Inflammatory macrophage treated with lipopolysaccharide for 1 hour (primary cell): ENCODE measurements at regions not wholly inside any gene's neighbourhood (a gene's known extent, or its start where the extent isn't known, plus 50 kb on each side); places are given as distances from the start of the nearest gene placed in this dataset.
A peak's percentile ranks its signal among the peaks of the same experiment; 100 is the strongest.

Experiments used
- DNase-seq, 2 donors: peaks; one replicate each; pipeline ENCODE4 v3.0.0-alpha.2; 2020 to 2022

GRCh38 chr2:128495996-128496547 is 177.4 kb upstream of the HS6ST1 start:
- no peak for DNase-seq

DNA sequence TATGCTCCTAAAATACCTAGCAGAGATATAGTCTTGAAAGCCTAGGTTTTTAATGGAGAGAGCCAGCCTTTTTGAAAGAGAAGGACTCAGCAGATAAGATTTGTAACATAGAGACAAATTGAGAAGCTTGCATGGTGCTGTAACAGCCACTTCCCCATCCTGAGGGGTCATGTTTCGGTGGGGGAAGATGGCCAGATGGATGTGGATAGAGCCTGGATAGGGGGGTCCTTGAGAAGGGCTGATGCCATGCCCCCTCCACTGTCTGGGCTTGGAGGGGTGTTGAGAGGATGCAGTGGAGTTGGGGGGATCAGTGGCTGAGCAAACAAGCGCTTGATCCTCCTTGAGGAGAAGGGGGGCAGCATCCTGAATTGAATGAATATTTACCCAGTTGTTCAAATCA is 178.0 kb upstream of the HS6ST1 start:
- DNase-seq: no peak

DNA sequence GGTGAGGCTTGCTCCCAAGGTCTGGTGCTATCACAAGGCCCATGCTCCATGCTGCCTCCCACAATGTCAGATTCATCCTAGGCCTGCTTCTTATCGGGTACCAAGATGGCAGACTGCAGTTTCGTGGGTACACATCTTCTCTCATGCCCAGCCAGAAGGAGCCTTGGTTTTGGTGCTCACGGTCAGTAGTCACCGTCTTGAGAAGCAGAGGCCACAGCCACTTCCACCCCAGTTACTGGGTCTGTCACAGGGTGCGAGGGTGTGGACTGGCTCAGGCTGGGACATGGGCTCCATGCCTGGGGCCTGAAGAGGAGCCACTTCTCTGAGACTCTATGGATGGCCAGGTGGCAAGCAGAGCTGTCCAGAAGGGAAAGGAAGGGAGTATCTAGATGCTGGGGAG is 178.8 kb upstream of the HS6ST1 start:
- DNase-seq: no peak

DNA sequence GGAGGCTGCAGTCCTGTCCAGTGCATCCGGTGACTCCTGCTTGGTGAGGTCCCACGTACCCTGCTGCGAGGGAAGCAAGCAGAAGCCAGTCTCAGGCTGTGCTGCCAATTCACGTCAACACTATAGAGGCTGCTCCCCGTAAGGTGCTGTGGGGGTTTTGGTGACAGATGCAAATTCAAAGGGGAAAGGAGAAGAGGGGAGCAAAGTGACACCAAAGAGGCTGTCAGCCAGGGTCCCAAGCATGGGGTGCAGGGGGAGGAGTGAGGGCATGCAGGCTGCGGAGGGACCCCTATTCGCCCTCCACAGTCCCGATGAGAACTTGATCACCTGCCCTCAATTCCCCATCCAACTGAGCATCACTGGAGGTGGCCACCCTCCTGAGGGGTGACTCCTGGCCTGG is 179.4 kb upstream of the HS6ST1 start:
- no peak for DNase-seq

DNA sequence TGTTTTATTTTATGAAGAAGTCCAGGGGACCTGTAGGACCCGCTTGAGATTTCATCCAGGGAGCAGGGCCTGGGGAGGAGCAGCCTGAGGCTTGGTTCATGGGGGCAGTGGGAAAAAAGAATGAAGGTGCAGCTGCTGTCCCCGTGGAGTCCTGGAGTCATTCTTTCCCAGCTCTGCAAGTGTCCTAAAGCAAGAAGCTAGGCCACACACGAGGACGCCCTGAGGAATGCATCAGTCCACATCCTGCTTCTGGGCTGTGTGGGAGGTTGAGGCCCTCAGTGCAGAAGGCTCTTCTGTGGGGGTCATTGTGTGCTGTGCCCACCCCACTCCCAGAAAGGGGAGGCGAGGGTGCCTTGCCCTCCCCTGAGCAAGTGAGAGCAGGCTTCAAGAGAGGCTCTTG is 179.9 kb upstream of the HS6ST1 start:
- DNase-seq: no peak

GRCh38 chr2:128499367-128500137 is 180.9 kb upstream of the HS6ST1 start:
- DNase-seq: no peak

DNA sequence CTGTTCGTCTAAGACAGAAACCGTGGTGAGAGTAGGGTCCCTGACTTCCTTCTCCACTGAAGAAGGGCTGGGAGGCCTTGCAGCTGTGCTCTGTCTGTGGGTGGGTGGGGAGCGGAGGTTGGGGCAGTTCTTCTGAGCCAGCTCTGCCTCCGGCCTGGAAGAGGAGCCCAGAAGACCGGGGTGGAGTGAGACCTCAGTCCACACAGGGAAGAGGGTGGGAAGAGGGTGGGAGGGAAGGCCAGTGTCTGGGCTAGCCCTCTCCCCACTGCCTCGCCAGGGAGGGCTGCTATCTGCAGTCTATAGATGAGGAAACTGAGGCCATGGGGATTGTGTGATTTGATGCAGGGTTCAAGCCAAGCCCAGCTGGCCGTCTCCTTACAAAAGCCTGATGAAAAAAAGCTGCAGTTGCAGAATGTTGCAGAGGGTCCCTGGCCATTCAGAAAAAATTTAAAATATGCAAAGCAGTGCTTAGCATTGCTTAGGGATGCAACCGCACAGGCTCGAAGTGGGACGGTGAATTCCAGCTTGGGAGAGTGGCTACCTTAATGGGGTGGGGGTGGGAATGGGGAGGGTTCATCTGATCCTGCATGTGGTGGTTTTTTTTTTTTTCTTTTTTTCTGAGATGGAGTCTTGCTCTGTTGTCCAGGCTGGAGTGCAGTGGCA is 181.6 kb upstream of the HS6ST1 start:
- peak in 1 of 2 donors; percentile 25 for DNase-seq

- DNase-seq: no peak
Observed at GRCh38 chr2:128501006-128501690, 182.5 kb upstream of the HS6ST1 start.

DNA sequence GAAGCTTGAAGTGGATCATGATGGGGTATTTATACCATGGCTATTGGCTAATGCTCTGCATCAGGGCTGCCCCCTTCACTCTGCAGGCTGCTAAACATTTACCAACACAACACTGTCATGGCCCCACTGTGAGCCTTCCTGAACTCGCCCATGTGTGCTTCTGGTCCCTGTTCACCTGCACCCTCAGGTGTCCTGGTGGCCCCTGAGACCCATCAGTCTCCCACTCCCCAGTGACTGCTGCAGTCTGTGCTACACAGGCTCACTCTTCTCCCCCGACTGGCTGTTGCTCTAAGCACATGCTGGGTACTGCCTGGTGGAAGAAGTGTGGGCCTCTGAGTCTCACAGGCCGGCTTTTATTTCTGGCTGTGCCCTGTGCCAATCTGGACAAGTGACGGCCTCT is 183.0 kb upstream of the HS6ST1 start:
- no peak for DNase-seq

DNA sequence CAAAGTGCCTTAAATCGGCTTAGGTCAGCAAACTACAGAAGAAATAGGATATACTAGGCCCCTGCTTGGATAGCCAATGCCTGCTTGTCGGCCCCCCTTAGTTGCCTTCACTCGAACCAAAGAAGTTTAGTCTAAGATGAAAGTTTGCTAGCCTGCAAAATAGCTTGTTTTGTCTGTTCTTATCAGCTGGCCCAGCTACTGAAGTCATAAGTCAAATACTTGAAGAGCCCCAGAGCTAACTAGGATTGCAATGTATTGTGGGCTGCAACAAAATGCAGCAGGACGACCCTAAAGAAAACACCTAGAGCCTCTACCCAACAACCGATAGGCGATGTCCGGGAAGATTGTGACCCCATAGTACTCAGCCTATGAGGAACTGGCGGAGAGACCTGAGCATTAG is 183.5 kb upstream of the HS6ST1 start:
- no peak for DNase-seq

- no peak for DNase-seq
Observed at GRCh38 chr2:128502638-128503246, 184.1 kb upstream of the HS6ST1 start.

DNA sequence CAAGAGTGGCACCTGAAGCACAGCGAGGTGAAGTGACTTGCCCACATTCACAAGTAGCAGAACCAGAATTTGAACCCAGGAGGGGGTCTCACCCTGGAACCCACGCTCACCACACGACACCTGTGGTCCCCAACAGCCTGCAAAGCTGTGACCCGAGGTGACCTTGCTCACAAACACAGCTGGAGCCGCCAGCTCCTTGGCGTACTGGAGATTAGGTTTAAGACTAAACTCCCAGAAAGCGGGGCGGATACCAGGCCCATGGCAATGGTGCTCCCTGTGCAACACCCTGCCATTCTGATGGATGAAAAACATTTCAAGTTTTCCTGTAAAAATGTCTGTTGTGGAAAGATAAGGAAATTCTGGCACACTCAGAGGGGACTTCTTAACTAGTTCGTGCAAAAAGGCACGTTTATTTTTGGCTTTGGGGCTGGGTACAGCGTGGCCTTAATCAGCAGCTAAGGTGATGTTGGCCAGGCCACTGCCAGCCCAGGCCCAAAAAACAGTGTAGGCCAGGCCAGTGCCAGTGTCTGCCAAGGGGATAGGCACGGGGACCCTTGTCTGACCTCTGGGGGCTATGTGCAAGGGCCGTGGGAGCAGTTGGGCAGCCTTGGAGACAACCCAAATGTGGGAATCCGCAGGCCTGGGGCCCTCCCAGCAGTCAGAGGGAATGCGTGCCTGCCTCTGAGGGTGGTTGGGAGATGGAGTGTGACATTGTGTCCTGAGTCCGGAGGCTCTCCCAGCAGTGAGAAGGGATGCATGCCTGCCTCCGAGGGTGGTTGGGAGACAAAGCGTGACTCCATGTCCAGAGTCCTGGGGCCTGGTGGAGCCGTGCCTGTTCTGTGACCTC is 185.0 kb upstream of the HS6ST1 start:
- no peak for DNase-seq

GRCh38 chr2:128504246-128505149 is 185.8 kb upstream of the HS6ST1 start:
- no peak for DNase-seq

DNA sequence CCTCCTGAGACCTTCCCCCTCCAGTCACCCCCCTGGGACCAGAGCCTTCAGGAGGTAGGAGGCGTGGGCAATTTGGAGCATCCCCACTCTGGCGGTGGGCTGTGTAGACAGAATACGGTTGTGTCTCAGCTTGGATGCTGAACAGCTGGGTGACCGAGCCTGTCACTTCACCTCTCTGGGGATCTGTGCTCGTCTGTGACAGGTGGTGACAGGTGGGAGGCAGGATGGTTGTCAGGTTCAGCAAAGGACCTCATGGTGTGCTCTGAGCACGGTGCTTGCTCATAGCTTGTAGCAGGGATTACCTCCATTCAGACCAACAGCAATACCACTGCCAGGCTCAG is 186.5 kb upstream of the HS6ST1 start:
- no peak for DNase-seq

- no peak for DNase-seq
Observed at GRCh38 chr2:128505575-128506526, 187.2 kb upstream of the HS6ST1 start.

- no peak for DNase-seq
Observed at GRCh38 chr2:128506534-128506933, 187.9 kb upstream of the HS6ST1 start.

GRCh38 chr2:128510701-128511397 is 192.2 kb upstream of the HS6ST1 start:
- peak; percentile 45 to 52 for DNase-seq

DNA sequence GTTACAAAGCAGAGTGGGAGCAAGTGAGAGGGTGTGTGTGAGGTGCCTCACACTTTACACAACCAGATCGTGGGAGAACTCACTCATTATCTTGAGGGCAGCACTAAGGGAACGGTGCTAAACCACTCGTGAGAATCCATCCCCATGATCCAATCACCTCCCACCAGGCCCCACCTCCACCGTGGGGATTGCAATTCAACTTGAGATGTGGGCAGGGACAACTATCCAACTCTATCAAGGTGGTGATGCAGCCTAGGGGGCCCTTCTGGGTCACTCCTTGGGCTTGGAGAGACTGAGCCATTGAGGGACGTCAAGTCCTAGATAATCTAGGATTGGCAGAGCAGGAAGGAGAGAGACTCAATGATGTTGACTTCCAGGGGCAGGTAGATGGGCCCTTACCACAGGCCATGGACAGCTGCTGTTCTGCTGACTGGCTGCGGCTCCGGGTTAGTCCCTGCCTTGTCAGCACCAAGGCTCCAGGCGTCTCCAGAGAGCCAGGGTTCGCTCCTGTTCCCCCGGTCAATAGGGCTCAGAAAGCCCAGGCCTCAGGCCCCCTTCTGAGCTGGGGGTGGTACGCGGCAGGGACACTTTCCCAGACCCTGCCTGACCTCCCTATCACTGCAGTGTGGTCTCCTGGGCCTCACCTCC is 193.2 kb upstream of the HS6ST1 start:
- DNase-seq: no peak
